ENCODE measurements at regions not wholly inside any gene's neighbourhood (a gene's known extent, or its start where the extent isn't known, plus 50 kb on each side); places are given as distances from the start of the nearest gene placed in this dataset.

- no peaks in the 10 kb centered on the region for H3K36me3 Mint-ChIP-seq (ENCODE audit: low read depth)
- no peak for DNase-seq
- no peak overlapping the region for H3K9ac ChIP-seq (ENCODE audit: extremely low read depth, low read length, poor library complexity, severe bottlenecking)
- no peaks in the 10 kb centered on the region for H3K27me3 ChIP-seq (ENCODE audit: control insufficient read depth, insufficient read depth, low read length, poor library complexity, severe bottlenecking)
- peaks cover 1% of the 10 kb centered on the region for H3K4me1 Mint-ChIP-seq
- no peak overlapping the region for H3K4me3 ChIP-seq (ENCODE audit: low read length)
- no peaks in the 10 kb centered on the region for H3K36me3 ChIP-seq (ENCODE audit: control insufficient read depth, insufficient read depth, low read length)
- WGBS, 2 experiments (ENCODE audit: insufficient coverage in 1 of 2, insufficient read length in 1 of 2), result 90 to 97% methylated on average over 2 to 4 of the region's 4 CpGs
- H3K4me3 Mint-ChIP-seq, result no peak overlapping the region
- no peak for TF ChIP-seq CTCF (conservative IDR thresholded peaks at IDR 0.05)
- H3K4me1 ChIP-seq (ENCODE audit: control insufficient read depth, insufficient read depth, low read length), result no peaks in the 10 kb centered on the region
- peaks cover 3% of the 10 kb centered on the region for H3K27me3 Mint-ChIP-seq (ENCODE audit: insufficient read depth)
- H3K27ac Mint-ChIP-seq, result no peak overlapping the region
- peaks cover 11% of the 10 kb centered on the region for H3K9me3 Mint-ChIP-seq
- no peak overlapping the region for H3K27ac ChIP-seq (ENCODE audit: low read depth, low read length)
- peaks cover 12% of the 10 kb centered on the region for H3K9me3 ChIP-seq (ENCODE audit: control insufficient read depth, low read length)
Observed at GRCh38 chr10:121240011-121240410, 358.2 kb downstream of the FGFR2 start.

- Histone ChIP-seq H3K9me3 (ENCODE audit: control insufficient read depth, low read length) (peaks cover 12% of the 10 kb centered on the region), H3K27ac (ENCODE audit: low read depth, low read length) (no peak overlapping the region), H3K9ac (ENCODE audit: extremely low read depth, low read length, poor library complexity, severe bottlenecking) (no peak overlapping the region), H3K36me3 (ENCODE audit: control insufficient read depth, insufficient read depth, low read length) (no peaks in the 10 kb centered on the region), H3K4me3 (ENCODE audit: low read length) (no peak overlapping the region), H3K27me3 (ENCODE audit: control insufficient read depth, insufficient read depth, low read length, poor library complexity, severe bottlenecking) (no peaks in the 10 kb centered on the region), H3K4me1 (ENCODE audit: control insufficient read depth, insufficient read depth, low read length) (no peaks in the 10 kb centered on the region)
- 95 to 100% methylated on average over 1 to 2 of the region's 2 CpGs for WGBS, 2 experiments (ENCODE audit: insufficient coverage in 1 of 2, insufficient read length in 1 of 2)
- TF ChIP-seq CTCF (conservative IDR thresholded peaks at IDR 0.05), result no peak
- peaks cover 3% of the 10 kb centered on the region for H3K27me3 Mint-ChIP-seq (ENCODE audit: insufficient read depth)
- peaks cover 1% of the 10 kb centered on the region for H3K4me1 Mint-ChIP-seq
- H3K4me3 Mint-ChIP-seq, result no peak overlapping the region
- H3K9me3 Mint-ChIP-seq, result peaks cover 11% of the 10 kb centered on the region
- no peak overlapping the region for H3K27ac Mint-ChIP-seq
- no peak for DNase-seq
- H3K36me3 Mint-ChIP-seq (ENCODE audit: low read depth), result no peaks in the 10 kb centered on the region
Observed at GRCh38 chr10:121240556-121240955, 357.7 kb downstream of the FGFR2 start.

GRCh38 chr10:121241337-121241736, 356.9 kb downstream of the FGFR2 start:
- no peak for TF ChIP-seq CTCF (conservative IDR thresholded peaks at IDR 0.05)
- peaks cover 1% of the 10 kb centered on the region for H3K4me1 Mint-ChIP-seq

More at GRCh38 chr10:121241337-121241736, 356.9 kb downstream of the FGFR2 start:
- Histone ChIP-seq H3K4me3 (ENCODE audit: low read length) (no peak overlapping the region), H3K36me3 (ENCODE audit: control insufficient read depth, insufficient read depth, low read length) (no peaks in the 10 kb centered on the region), H3K27ac (ENCODE audit: low read depth, low read length) (no peak overlapping the region), H3K4me1 (ENCODE audit: control insufficient read depth, insufficient read depth, low read length) (no peaks in the 10 kb centered on the region), H3K27me3 (ENCODE audit: control insufficient read depth, insufficient read depth, low read length, poor library complexity, severe bottlenecking) (no peaks in the 10 kb centered on the region), H3K9ac (ENCODE audit: extremely low read depth, low read length, poor library complexity, severe bottlenecking) (no peak overlapping the region), H3K9me3 (ENCODE audit: control insufficient read depth, low read length) (peaks cover 12% of the 10 kb centered on the region)
- peaks cover 8% of the 10 kb centered on the region for H3K9me3 Mint-ChIP-seq
- peaks cover 3% of the 10 kb centered on the region for H3K27me3 Mint-ChIP-seq (ENCODE audit: insufficient read depth)
- H3K36me3 Mint-ChIP-seq (ENCODE audit: low read depth), result no peaks in the 10 kb centered on the region
- no peak overlapping the region for H3K27ac Mint-ChIP-seq
- DNase-seq, result no peak
- H3K4me3 Mint-ChIP-seq, result no peak overlapping the region
- 96 to 100% methylated on average over 2 to 7 of the region's 7 CpGs for WGBS, 2 experiments (ENCODE audit: insufficient coverage in 1 of 2, insufficient read length in 1 of 2)
